Kidney (tissue), 13 donors: ENCODE measurements at regions not wholly inside any gene's neighbourhood (a gene's known extent, or its start where the extent isn't known, plus 50 kb on each side); places are given as distances from the start of the nearest gene placed in this dataset.
"Not testable (repeated sequence)": the region's sequence is repeated elsewhere in the genome, so short reads cannot be mapped to it uniquely, and the experiment has no call there.

Experiments
- DNase-seq, 5 donors: peaks; one replicate each; pipeline ENCODE4 v3.0.0-alpha.2; 2013 to 2020
- FAIRE-seq: peaks from 2 replicates; lab custom pipeline; 2012; peaks lifted over from hg19 to GRCh38; lab: Jason Lieb, UNC
- H3K27ac ChIP-seq, 2 donors: one replicate each; pipeline ENCODE4 v1.7.0; 2013; ENCODE audit warnings: low read depth in 2 of 2, low read length in 2 of 2, inconsistent platforms in 1 of 2
- H3K27me3 ChIP-seq: one replicate; pipeline ENCODE4 v1.7.1; 2013; ENCODE audit warnings: low read length, inconsistent platforms; ENCODE audit not compliant: control insufficient read depth, insufficient read depth
- H3K36me3 ChIP-seq, 3 donors: one replicate each; pipeline versions ENCODE4 v1.7.0 to v1.7.1; 2013; ENCODE audit warnings: low read length in 3 of 3, control low read depth in 1 of 3, inconsistent platforms in 1 of 3; ENCODE audit not compliant: insufficient read depth in 3 of 3, control insufficient read depth in 2 of 3
- H3K4me1 ChIP-seq, 3 donors: one replicate each; pipeline versions ENCODE4 v1.7.0 to v1.7.1; 2013; ENCODE audit warnings: low read length in 3 of 3, inconsistent platforms in 1 of 3, low read depth in 1 of 3; ENCODE audit not compliant: control insufficient read depth in 2 of 3, insufficient read depth in 2 of 3
- H3K4me3 ChIP-seq, 3 donors: one replicate each; pipeline versions ENCODE4 v1.7.0 to v1.8.1; 2013; ENCODE audit warnings: low read length in 3 of 3, control low read depth in 1 of 3, inconsistent platforms in 1 of 3
- H3K9ac ChIP-seq, 3 donors: one replicate each; pipeline versions ENCODE4 v1.7.0 to v1.7.1; 2013; ENCODE audit warnings: low read length in 3 of 3, control low read depth in 1 of 3, inconsistent platforms in 1 of 3
- H3K9me3 ChIP-seq, 3 donors: one replicate each; pipeline versions ENCODE4 v1.7.0 to v1.7.1; 2013; ENCODE audit warnings: low read length in 3 of 3, control low read depth in 1 of 3, inconsistent platforms in 1 of 3; ENCODE audit not compliant: control insufficient read depth in 2 of 3, insufficient read depth in 1 of 3
- intact Hi-C: fragments of 100-400 bp; cut with DNase I; formaldehyde crosslinking; loops from one replicate; pipeline ENCODE4 v1.11.1; 2022
- TF ChIP-seq, protein P1 (sequence below): IDR thresholded peaks from 3 replicates; pipeline ENCODE4 v1.5.1; 2012; ENCODE audit warnings: mild to moderate bottlenecking, moderate library complexity, borderline replicate concordance; ENCODE audit not compliant: insufficient read depth; ENCODE audit errors: extremely low read depth
- donor health status: control.
- donor health status: control.
- donor health status: control.
- donor health status: control.
- donor health status: control.
- donor health status: DM: yes; HTN: yes; CAD: no.
- donor health status: Normal renal cell carcinoma (clear cell type).

DNA sequence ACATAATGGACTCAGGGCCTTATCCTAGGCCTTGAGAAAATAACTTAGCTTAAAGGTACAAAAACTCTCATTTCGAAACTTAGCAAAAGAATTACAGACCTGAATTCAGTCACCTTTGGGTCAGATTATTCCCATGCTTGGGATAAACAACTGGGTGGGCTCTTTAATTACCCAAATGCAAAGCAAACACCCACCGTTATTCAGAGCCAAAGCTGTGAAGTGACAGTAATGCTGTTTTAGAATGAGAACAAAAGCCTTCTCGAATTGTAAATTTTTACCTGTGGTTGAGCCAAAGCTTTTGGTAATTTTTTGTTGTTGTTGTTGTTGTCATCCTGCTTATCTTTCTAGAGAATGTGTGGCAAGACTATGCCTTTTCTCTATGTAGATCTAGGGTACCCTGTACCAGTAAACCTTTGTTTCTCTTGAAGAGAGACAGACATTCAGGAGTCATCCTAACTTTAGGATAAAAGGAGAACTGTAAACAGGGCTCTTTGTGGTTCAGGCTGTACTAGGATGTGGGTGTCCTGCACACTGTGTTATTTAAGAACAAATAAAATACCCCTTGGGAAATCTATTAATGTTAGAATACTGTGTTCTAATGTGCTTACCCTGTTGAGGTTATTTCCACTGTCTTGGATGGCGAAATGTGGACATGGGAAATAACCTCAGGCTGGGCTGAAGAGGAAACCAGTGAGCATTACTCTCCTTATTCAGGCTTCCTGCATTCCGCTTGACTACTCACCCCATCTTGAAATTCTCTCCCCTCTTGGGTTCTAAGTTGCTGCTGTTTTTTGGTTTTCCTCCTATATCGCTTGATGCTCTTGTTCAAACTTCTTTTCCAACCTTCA lies 480.7 kb downstream of the CD83 start:
- FAIRE-seq (no peak), DNase-seq (no peak)
- Histone ChIP-seq H3K36me3 (no peaks in the 10 kb centered on the region), H3K9me3 (no peaks in the 10 kb centered on the region), H3K27me3 (no peaks in the 10 kb centered on the region), H3K9ac (no peak overlapping the region), H3K4me1 (no peaks in the 10 kb centered on the region), H3K4me3 (no peak overlapping the region), H3K27ac (no peak overlapping the region)
- intact Hi-C loops, result no loop called here
- TF ChIP-seq, protein P1, sequence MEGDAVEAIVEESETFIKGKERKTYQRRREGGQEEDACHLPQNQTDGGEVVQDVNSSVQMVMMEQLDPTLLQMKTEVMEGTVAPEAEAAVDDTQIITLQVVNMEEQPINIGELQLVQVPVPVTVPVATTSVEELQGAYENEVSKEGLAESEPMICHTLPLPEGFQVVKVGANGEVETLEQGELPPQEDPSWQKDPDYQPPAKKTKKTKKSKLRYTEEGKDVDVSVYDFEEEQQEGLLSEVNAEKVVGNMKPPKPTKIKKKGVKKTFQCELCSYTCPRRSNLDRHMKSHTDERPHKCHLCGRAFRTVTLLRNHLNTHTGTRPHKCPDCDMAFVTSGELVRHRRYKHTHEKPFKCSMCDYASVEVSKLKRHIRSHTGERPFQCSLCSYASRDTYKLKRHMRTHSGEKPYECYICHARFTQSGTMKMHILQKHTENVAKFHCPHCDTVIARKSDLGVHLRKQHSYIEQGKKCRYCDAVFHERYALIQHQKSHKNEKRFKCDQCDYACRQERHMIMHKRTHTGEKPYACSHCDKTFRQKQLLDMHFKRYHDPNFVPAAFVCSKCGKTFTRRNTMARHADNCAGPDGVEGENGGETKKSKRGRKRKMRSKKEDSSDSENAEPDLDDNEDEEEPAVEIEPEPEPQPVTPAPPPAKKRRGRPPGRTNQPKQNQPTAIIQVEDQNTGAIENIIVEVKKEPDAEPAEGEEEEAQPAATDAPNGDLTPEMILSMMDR, result no peak

DNA sequence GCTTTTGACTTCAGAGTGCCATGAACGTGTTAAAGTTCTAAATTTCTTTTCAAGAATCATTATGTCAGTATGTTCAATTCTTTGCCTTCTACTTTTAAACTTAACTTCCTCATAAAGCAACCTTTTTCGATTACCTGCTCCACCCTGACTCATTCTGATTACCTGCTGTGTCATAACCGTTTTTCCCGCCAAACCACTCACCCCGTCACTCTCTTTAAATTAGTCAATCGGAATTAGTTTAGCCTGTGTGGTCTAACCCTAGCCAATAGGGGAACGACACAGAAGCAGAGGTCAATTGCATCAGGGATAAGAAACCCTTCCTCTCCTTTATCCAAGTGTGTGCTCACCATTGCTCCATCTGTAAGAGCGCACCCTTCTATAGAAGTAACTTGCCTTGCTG lies 482.7 kb downstream of the CD83 start:
- FAIRE-seq, H3K4me3 ChIP-seq, H3K4me1 ChIP-seq, H3K9me3 ChIP-seq, DNase-seq, intact Hi-C loops, H3K9ac ChIP-seq, H3K36me3 ChIP-seq, H3K27me3 ChIP-seq, H3K27ac ChIP-seq: not testable (repeated sequence)

DNA sequence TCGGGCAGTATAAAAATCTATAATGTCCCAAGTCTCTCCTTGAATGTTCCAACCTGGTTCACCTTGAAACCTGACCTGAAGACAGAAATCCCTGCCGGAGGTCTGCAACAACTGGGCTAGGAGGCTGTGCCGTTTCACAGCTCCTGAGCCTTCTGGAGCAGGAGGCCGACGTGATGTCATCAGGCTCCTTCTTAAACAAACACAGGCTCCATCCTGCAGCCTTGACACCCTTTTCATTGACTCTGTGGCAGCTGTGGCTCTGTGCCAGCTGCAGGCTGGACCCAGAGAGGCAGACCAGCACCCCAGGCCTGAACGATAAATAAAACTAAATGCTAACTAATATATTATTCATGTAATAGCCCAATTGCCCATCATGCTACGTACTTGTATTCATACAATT lies 483.9 kb downstream of the CD83 start:
- FAIRE-seq, result no peak
- H3K4me1 ChIP-seq, result no peaks in the 10 kb centered on the region
- H3K27ac ChIP-seq, result no peak overlapping the region
- no peaks in the 10 kb centered on the region for H3K27me3 ChIP-seq
- H3K4me3 ChIP-seq, result no peak overlapping the region
- no peaks in the 10 kb centered on the region for H3K36me3 ChIP-seq
- intact Hi-C loops, result no loop called here
- TF ChIP-seq, protein P1, result no peak
- peak in 1 of 5 donors; percentile 21 for DNase-seq
- H3K9me3 ChIP-seq, result no peaks in the 10 kb centered on the region
- H3K9ac ChIP-seq, result no peak overlapping the region

DNA sequence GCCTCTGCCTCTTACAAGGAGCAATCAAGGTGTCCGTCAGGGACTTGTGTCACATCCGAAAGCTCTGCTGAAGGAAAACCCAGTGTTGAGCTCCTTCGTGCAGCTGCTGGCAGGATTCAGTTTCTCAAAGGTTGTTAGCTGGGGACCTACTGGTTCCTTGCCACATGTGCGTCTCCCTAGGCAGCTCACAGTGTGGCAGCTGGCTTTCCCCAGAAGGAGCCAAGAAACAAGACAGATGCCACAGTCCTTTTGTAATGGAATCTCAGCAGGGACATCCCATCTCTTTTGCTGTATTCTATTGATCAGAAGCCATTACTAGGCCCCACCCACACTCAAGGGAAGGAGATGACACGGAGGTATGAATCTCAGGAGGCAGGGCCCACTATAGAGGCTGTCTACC lies 488.8 kb downstream of the CD83 start:
- Histone ChIP-seq H3K4me3 (no peak overlapping the region), H3K36me3 (no peaks in the 10 kb centered on the region), H3K9me3 (no peaks in the 10 kb centered on the region), H3K27me3 (no peaks in the 10 kb centered on the region), H3K27ac (no peak overlapping the region), H3K9ac (no peak overlapping the region), H3K4me1 (no peaks in the 10 kb centered on the region)
- FAIRE-seq (no peak), DNase-seq (no peak)
- intact Hi-C loops, result no loop called here
- TF ChIP-seq, protein P1, result no peak
